GM21515 (cell line): ENCODE measurements at regions not wholly inside any gene's neighbourhood (a gene's known extent, or its start where the extent isn't known, plus 50 kb on each side); places are given as distances from the start of the nearest gene placed in this dataset.

Experiments used
- ATAC-seq: cut with Tn5 transposase; IDR thresholded peaks from one replicate; pipeline ENCODE4 v1.9.1; 2021; ENCODE audit not compliant: unreplicated experiment

DNA sequence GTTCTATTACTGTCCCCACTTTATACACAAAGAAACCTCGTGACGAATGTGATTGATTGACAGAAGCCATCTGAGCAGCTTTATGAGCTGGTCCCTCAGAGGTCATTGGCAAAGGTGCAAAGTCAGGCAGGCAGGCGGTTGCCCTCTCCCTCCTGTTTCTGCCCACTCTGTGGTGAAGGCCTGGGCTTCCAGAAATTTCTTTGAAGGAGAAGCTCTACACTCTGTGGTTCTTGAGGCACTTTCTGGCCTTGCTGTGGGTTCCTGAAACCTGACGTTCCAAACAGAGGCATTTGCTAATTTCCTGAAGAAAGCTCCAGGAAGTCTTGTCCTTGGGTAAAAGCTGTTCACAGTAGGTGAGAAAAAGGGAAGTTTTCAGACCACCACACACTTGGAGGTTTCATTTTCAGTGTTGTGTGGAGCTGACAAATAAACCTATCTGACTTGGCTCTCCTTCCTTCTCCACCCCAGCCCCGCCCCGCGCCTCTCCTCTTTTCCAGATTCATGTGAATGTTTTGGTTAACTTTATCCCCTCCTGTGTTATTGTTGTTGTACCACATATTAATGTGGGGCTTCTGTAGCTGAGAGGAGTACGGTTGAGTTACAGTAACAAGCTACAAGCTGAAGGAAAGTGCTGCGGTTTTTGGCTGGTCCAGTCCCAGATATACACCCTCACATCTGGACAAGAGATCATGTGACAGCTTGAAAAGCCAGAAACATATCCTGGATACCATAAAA, 274.1 kb downstream of the CLIC5 start:
- ATAC-seq, result peak; percentile 61

DNA sequence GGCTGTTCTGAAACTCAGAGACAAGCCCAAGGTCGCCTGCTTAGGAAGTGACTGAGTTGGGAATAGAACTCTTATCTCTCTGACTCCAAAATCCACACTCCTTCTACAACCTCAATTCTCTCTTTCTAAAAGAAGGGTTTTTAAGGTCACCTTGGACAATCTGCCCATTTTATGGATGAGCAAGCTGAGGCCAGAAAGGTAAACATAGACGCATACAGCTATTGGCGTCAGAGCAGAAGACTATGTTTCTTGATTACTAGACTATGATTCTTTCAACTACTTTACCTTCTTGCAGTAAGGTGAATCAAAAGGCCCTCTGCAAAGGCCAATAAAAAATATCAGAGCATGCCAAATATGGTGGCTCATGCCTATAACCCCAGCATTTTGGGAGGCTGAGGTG, 276.6 kb downstream of the CLIC5 start:
- no peak for ATAC-seq

DNA sequence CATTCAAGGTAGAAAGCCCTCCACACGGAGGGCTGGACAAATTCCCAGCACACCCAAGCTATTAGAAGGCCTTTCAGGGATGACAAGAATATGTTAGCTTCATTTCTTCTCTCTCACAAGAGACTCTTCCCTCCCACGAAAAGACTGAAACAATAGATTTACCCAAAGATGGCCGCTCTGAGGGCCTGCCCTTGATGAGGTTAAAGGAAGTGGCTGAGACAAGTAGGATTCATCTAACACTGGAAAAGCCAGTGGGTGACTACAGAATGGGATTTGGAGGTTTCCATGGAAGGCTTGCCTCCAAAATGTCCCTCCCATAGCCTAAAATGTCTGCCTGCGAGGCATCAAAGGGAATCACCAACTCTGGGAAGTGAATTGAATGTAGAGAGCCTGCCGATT, 277.6 kb downstream of the CLIC5 start:
- ATAC-seq, result no peak

DNA sequence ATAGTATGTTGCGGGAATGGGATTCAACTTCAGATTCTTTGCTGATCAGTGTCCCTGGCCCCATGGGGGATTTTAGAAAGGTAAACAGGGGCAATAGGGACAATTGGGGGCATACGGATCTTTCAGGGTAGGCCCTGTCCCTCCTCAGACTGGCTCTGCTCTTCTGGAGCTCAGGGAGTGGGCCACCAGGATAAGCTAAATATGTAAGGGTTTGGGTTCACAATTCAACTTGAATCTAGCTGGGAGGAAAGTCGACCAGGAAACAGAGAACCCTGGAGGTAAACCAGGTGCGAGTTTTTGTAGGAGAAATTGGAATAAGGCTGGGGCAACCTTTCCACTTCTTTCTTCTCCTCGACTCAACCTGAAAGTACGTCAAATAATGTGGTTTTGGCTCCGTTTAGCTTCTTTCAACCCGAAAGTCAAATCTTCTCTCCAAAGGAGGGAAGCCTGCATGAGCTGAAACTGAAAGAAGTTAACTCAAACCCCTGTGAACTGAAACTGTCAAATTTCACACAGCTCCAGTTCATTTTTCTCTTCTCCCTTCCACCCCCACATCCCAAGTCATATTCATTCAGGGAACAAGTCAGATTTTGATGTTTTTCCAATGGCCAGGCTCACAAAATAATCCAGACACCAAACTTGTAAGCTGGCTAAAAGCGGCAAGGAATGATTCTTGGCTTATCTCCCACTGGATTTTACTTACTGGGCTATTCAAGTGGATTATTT, 278.2 kb downstream of the CLIC5 start:
- peak; percentile 77 for ATAC-seq

DNA sequence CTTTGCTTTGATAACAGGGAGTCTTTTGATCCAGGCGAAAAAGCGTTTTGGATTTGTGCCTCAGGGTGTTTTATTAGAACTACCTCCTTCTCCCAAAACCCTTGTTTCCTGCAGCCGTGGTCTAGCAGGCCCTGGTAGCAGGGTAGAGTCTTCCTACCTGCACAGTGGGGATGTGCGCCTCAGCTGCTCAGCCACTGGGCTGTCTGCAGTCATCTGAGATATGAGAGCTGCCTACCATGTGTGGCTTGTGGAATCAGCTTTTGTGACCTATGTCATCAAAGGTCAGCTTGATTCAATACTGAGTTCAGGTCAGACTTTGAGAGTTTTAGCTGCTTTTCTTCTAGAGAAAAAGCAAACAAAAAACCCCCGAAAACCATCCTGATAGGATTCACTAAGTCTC, 279.5 kb downstream of the CLIC5 start:
- ATAC-seq, result no peak

DNA sequence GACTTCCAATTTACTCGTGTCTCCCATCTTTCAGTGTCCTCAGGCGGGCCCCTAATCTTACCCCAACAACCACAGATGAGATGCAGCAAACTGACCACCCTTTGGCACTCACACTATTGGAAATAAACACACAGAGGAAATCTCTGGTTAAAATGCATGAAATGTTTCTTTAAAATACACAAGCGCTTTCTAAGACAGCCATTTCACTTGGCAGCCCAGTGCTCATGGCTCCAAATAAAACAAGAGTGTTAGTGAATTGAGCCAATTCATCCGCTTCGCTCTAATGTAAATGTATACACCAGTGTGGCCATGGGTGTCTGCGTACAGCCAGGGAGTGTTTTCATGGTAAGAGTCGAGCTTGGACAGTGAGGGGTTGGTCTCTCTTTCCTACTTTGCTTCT, 282.9 kb downstream of the CLIC5 start:
- ATAC-seq, result no peak

DNA sequence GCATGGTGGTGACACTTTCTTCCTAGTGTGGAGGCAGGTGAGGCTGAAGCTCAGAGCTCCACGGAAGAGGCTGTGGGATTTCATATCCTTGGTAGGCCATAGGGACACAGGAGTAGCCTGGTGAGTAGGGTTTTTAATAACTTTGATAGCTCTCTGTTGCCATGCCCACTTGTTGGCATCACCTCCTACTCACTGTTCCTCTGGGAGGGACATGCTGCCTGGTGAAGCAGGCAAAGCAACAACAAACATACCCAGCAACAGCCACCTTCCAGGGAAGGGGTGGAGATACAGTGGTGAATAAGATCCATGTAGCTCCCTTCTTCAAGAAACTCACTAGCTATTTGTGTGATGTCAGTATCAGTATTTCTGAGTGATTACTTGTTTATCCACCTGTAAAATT, 285.4 kb downstream of the CLIC5 start:
- no peak for ATAC-seq

DNA sequence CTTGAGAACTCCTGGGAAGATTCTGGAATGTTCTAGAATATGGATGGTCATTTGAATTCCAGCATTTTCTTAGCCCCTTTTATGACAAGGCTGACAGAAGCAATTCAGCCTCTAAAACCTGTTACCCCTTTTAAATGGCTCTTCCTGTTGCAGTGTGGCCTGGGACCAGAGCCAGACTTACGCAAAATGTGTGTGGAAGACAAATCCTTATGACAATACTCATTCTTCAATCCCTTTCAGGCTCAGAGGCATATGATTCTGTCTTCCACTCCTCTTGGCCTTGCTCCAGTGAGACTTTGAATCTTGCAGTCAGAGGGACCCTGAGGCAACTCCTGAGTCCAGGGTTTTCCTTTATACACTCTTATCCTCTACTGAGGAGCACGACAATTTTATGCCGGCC, 287.0 kb downstream of the CLIC5 start:
- ATAC-seq, result no peak

DNA sequence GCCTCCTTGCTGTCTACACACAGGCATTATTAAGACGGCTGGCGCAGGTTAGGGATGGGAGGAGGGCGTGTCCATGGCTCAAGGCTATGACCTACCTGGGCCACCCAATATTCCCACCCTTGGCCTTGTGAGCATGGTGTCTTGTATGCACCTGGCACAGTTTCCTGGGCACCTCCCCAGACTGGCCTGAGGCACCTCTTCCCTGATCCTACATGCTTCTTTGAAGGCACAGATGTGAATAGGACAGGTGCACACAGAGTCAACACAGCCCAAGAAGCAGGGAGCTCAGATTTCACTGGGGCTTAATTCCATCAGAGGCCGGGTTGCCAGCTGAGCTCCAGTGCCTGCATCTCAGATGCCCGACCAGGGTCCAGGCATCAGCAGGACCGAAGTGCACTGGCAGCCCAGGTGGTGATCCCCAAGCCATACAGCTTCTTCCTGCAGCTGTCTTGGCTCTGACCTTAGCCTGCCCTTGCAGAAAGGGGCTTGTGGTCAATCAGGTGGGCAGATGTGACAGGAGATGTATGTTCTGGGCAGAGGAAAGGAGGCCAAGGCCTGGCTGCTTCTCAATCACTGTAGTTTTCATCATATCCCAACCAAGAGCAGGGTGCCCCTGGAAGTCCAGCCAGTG, 287.7 kb downstream of the CLIC5 start:
- no peak for ATAC-seq

DNA sequence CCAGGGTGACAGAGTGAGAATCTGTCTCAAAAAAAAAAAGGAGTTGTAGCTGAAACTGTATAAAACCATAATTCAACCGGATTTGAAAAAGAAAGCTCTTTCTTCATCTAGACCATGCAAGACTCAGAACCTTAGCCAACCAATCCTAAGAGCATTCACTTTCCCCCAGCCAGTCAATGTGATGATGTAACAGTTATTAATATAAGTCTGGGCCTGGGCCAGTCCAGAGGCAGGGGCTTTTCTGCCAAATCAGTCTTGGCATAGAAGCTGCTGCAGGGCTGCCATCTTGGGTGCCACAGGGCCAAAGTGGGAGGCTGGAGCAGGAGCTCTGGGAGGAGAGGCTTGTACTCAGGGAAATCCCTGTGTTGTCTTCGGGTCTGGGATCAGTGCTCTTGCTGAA, 288.4 kb downstream of the CLIC5 start:
- ATAC-seq, result no peak

DNA sequence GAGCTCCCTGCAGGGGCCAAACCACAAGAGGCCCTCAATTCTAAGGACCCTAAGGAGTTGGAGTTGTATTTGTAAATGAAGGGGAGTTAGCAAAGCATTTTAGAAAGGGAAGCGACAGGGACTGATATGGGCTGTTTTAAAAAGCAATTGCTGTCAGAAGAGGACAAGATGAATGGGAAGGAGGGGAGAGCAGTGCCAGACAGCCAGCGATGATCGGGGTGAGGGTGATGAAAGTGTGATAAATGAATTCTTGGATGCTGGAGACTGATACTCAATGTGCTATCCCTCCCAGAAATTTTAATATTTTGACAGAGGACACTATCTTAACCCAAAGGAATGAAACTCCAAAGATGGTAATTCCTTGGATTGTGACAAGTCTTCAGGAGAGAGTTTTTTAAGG, 289.2 kb downstream of the CLIC5 start:
- ATAC-seq, result no peak

DNA sequence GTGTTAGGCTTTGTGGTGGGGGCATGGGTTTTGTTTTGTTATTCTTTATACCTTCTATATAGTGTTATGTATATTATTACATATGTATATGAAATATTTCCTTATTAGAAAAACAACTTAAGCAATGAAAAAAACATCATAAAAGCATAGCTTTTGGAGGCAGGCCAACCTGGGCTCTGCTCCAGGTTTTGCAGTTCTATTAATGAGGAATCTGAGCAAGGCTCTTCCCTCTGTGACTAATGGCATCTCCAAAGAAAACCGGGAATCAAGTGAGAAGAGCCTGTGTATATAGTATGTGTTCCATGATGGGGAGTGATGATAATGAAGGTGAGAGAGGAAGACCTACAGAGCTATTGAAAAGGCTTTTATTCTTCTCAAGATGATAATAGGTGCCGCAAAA, 291.1 kb downstream of the CLIC5 start:
- no peak for ATAC-seq

DNA sequence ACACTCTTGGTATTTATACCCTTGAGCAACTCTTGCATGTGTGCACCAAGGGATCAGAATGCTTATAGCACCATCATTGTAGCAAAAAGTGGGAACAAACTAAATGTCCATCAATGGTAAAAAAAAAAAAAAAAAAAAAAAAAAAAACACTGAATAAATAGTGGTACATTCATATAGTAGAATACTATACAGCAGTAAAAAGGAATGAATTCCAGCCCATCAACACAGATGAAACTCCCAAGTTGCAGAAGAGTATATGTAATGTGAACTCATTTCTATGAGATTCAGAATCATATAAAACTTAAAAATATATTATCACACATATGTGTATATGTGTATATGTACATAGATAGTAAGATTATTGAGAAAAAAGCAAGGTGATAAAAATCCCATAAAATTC, 291.6 kb downstream of the CLIC5 start:
- no peak for ATAC-seq

DNA sequence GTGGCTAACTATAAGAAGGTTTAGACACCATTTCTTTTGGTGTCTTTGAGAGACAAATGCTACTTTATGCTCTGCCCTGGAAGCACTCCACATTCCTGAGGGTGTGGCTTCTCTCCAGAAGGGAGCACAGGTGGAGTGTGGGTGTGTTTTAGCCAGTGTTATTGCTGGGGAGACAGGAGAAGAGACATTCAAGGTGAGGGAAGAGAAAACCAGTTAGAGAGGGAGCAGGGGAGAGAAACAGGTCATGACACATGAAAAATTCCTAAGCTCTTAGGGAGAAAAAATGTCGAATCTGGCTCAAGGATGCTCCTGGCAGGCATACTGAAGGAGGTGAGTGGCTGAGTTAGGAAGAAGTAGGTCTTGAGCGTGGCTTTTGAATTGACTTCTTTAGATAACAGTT, 292.8 kb downstream of the CLIC5 start:
- ATAC-seq, result no peak

DNA sequence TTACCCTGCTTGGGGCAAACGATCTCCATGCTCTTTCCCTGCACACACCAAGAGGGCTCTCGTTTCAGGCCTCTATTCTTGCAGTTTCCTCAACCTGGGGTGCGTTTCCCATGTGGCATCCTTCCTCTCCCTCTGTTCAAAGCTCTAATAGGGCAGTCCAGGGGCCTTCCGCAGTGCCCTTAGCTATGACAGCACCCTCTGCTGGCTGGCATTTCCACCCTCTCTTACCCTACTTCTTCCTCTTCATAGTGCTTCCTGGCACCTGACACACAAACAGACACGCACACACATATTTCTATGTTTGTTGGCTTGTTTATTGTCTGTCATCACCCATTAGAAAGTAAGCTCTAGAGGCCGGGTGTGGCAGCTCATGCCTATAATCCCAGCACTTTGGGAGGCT, 294.0 kb downstream of the CLIC5 start:
- ATAC-seq, result no peak

DNA sequence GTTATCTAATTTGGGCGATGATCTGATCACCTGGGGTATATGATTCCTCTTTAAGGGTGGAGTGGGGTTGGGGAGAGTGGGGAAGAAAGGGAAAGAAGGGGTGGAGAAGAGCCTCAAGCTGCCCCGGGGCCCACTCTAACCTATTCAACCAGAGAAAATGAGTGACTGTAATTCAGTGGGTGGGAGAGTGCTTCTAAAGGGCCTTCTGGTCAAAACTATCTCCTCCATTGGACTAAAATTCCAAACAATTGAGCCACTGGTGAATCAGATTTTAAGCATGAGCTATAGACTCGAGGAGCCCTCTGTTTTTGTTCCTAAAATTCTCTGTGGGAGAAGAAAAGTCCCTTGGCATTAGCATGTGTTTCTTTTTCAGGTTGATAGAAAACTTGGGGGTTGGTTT, 296.8 kb downstream of the CLIC5 start:
- ATAC-seq, result no peak

DNA sequence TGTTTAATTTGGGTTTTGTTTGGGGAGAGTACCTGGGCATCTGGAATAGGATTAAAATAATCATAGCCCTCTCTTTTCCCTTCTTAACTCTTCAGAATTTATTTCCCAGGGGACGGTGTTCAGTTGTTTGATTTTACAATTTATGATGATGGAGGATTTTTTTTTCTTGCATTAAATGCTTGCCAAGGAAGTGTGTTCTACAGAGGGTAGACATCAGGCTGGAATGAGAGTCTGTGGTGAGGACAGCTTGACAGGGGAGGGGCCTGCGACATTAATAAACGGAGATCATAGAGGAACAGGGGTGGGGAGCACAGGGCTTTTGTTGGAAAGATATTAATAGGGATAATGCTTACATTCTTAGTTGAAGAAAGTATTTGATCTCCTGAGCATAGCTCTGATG, 297.5 kb downstream of the CLIC5 start:
- no peak for ATAC-seq

DNA sequence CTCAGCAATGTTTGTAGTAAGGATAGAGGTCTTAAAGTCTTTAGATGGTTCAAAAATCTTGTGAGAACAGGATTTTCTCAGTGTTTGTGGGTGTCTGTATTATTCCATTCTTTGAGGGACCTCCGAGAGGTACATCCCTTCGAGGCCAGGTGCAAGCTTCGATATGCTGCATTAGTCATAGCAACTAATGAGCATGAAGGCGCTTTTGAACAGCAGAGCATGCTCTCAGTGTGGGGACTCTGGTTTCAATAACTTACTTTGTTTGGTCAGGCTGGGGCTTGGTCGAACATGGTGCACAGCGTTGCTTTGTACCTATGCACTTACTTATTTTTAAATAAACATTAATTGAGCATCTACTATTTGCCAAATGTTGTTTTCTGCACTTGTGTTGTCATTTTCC, 297.9 kb downstream of the CLIC5 start:
- ATAC-seq, result no peak

DNA sequence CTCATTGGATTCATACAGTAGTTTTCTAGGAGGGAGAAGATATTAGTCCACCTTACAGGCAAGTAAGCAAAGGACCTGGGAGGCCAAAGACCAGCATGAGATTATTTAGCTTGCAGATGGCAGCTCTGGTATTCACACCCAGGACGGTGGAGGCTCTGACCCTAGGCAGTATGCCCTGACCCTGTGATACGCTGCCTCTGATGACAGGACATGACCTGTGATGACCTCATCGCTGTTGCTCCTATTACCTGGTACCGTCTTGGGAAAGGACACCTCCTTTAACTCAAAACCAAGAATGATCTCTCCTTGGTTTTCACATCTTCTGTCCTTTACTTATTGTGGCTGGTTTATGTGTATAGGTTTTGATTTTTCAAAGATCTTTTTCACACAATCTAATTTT, 298.6 kb downstream of the CLIC5 start:
- ATAC-seq, result no peak

DNA sequence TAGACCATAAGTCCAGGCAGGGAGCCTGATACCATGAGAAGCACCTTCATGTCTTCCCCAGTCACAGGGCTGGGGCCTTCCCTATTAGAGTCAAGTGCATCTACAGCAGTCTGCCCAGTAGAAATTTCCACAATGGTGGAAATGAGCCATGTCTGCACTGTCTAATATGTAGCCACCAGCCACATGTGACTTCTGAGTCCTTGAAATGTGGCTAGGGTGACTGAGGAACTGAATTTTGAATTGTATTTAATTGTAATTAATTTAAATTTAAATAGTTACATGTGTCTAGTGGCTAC, 300.2 kb downstream of the CLIC5 start:
- ATAC-seq, result no peak

DNA sequence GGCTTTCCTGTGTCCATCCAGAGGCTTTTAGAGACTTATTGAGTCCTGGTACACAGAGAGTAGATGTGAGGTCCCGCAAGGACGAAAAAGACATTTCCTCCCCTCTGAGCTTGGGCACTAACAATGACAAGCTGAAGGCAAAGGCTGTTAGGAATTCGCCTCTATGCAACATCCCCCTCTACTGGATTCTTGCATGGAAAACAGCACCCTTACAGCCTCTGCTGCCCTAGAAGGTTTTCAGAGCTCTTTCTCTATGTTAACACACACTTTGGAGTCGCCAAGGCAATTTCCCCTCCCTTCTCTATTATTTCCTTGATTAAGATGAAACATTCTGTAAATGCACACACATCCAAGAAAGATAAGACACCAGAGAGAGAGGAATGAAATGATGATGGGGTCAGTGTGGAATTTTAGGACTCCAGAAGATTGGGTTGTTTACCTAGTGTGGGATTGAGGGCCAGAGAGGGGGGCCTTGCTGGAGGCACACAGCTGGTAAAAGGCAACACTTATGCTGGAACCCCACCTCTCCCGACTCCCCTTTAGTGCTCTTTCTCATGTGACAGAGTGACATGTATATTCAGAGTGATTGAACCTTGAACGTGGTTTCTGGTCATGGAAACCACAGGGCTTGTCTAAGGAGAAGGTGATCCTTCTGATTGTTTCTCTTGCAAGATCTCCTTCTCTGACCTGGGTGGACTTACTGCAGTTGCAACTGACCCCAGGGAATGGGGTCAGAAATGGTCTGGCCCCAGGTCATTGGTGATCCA, 300.7 kb downstream of the CLIC5 start:
- ATAC-seq, result no peak
